NB4 (cell line): ENCODE measurements at regions not wholly inside any gene's neighbourhood (a gene's known extent, or its start where the extent isn't known, plus 50 kb on each side); places are given as distances from the start of the nearest gene placed in this dataset.

Experiments used
- CTCF ChIP-seq: IDR thresholded peaks from one replicate; pipeline ENCODE4 v1.5.1; 2012; ENCODE audit warnings: low read depth, low read length
- POLR2A ChIP-seq: IDR thresholded peaks from 2 replicates; pipeline ENCODE4 v1.6.1; 2011; ENCODE audit warnings: mild to moderate bottlenecking; ENCODE audit not compliant: insufficient read length; ENCODE audit errors: extremely low read depth

- TF ChIP-seq CTCF (no peak), POLR2A (no peak)
Measured at GRCh38 chr4:26093551-26093950, 179.5 kb downstream of the SMIM20 start.
